OCI-LY1 (cell line): ENCODE measurements at regions not wholly inside any gene's neighbourhood (a gene's known extent, or its start where the extent isn't known, plus 50 kb on each side); places are given as distances from the start of the nearest gene placed in this dataset.

Source experiments
- EZH2 ChIP-seq: fragments of 200-600 bp; sonication (generic), shearing (Covaris generic); IDR thresholded peaks from 2 replicates; pipeline ENCODE4 v1.8.0; 2017; ENCODE audit warnings: borderline replicate concordance, mixed run types, mild to moderate bottlenecking, antibody characterized with exemption, low read length, moderate library complexity, mixed read lengths
- TF ChIP-seq, protein P1 (sequence below): fragments of 200-600 bp; sonication (generic), shearing (Covaris generic); IDR thresholded peaks from 2 replicates; pipeline ENCODE4 v1.5.1; 2017; ENCODE audit warnings: mild to moderate bottlenecking, antibody characterized with exemption, low read length, moderate library complexity, mixed read lengths

DNA sequence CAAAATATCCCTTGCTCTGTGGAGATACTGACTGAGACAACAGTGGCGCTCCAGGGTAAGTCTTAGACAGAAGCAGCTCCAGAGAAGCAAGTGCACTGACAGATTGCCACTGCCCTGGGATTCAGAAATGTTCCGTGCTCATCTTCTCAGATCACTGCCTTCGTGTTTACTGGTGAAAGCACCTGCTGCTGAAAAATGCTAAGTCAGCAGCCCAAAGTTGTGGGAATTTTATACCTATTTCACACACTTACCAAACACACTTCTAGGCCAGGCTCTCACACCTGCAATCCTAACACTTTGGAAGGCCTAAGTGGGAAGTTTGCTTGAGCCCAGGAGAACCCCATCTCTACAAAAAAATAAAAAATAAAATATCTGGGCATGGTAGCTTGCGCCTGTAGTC lies 63.2 kb upstream of the DLX6 start:
- TF ChIP-seq, protein P1, sequence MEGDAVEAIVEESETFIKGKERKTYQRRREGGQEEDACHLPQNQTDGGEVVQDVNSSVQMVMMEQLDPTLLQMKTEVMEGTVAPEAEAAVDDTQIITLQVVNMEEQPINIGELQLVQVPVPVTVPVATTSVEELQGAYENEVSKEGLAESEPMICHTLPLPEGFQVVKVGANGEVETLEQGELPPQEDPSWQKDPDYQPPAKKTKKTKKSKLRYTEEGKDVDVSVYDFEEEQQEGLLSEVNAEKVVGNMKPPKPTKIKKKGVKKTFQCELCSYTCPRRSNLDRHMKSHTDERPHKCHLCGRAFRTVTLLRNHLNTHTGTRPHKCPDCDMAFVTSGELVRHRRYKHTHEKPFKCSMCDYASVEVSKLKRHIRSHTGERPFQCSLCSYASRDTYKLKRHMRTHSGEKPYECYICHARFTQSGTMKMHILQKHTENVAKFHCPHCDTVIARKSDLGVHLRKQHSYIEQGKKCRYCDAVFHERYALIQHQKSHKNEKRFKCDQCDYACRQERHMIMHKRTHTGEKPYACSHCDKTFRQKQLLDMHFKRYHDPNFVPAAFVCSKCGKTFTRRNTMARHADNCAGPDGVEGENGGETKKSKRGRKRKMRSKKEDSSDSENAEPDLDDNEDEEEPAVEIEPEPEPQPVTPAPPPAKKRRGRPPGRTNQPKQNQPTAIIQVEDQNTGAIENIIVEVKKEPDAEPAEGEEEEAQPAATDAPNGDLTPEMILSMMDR: no peak
- TF ChIP-seq EZH2: no peak
